ENCODE measurements at regions not wholly inside any gene's neighbourhood (a gene's known extent, or its start where the extent isn't known, plus 50 kb on each side); places are given as distances from the start of the nearest gene placed in this dataset.
"Not testable (repeated sequence)": the region's sequence is repeated elsewhere in the genome, so short reads cannot be mapped to it uniquely, and the experiment has no call there.

- TF ChIP-seq, protein P1, sequence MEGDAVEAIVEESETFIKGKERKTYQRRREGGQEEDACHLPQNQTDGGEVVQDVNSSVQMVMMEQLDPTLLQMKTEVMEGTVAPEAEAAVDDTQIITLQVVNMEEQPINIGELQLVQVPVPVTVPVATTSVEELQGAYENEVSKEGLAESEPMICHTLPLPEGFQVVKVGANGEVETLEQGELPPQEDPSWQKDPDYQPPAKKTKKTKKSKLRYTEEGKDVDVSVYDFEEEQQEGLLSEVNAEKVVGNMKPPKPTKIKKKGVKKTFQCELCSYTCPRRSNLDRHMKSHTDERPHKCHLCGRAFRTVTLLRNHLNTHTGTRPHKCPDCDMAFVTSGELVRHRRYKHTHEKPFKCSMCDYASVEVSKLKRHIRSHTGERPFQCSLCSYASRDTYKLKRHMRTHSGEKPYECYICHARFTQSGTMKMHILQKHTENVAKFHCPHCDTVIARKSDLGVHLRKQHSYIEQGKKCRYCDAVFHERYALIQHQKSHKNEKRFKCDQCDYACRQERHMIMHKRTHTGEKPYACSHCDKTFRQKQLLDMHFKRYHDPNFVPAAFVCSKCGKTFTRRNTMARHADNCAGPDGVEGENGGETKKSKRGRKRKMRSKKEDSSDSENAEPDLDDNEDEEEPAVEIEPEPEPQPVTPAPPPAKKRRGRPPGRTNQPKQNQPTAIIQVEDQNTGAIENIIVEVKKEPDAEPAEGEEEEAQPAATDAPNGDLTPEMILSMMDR (IDR thresholded peaks at IDR 0.05), result not testable (repeated sequence)
- TF ChIP-seq POLR2A (IDR thresholded peaks at IDR 0.05; ENCODE audit: low read depth); POLR2AphosphoS5 (IDR thresholded peaks at IDR 0.05); EP300 (IDR thresholded peaks at IDR 0.05): not testable (repeated sequence)
These were observed 5414.5 kb upstream of the TPTE start for GRCh38 chr21:5106767-5107464.

All from esophagus muscularis mucosa (tissue), 4 donors.